H1 (cell line): ENCODE measurements at regions not wholly inside any gene's neighbourhood (a gene's known extent, or its start where the extent isn't known, plus 50 kb on each side); places are given as distances from the start of the nearest gene placed in this dataset.
"Not testable (repeated sequence)": the region's sequence is repeated elsewhere in the genome, so short reads cannot be mapped to it uniquely, and the experiment has no call there.

ENCODE experiments used
- CTCF ChIA-PET: fragments of 300-600 bp; sonication (Branson Sonifier 250); formaldehyde crosslinking; loops from one replicate; lab custom pipeline; 2021; ENCODE audit not compliant: partially characterized antibody; lab: Charles Lee
- POLR2A ChIA-PET: fragments of 300-600 bp; sonication (Branson Sonifier 250); formaldehyde crosslinking; loops from one replicate; lab custom pipeline; 2021; ENCODE audit warnings: inconsistent platforms; ENCODE audit not compliant: partially characterized antibody; lab: Charles Lee
- DNase-seq, 2 experiments: peaks; one replicate each; pipeline versions ENCODE4 v3.0.0 to v3.0.0-alpha.2; 2010 to 2022; ENCODE audit warnings: low spot score in 2 of 2, low read depth in 1 of 2, mixed read lengths in 1 of 2
- FAIRE-seq: peaks from 2 replicates; lab custom pipeline; 2011; peaks lifted over from hg19 to GRCh38; lab: Jason Lieb, UNC
- H2AFZ ChIP-seq: 2 replicates; pipeline ENCODE4 v1.8.1; 2012; ENCODE audit warnings: low read length, inconsistent platforms
- H2AK5ac ChIP-seq: 2 replicates; pipeline ENCODE4 v1.6.1; 2013; ENCODE audit warnings: low read depth, low read length
- H2BK120ac ChIP-seq: replicated peaks from 2 replicates; pipeline ENCODE3; 2013; ENCODE audit warnings: low read depth, low read length, inconsistent platforms
- H2BK12ac ChIP-seq: 2 replicates; pipeline ENCODE4 v1.6.1; 2013; ENCODE audit warnings: low read depth, low read length
- H2BK15ac ChIP-seq: 2 replicates; pipeline ENCODE4 v1.6.1; 2013; ENCODE audit warnings: low read length
- H2BK20ac ChIP-seq: 2 replicates; pipeline ENCODE4 v1.6.1; 2013; ENCODE audit warnings: low read length
- H2BK5ac ChIP-seq: 2 replicates; pipeline ENCODE4 v1.6.1; 2013; ENCODE audit warnings: low read depth, low read length
- H3K14ac ChIP-seq: 2 replicates; pipeline ENCODE4 v1.6.1; 2013; ENCODE audit warnings: inconsistent platforms; ENCODE audit not compliant: insufficient read length
- H3K18ac ChIP-seq: 2 replicates; pipeline ENCODE4 v1.6.1; 2013; ENCODE audit warnings: low read length; ENCODE audit errors: extremely low read depth
- H3K23ac ChIP-seq: 2 replicates; pipeline ENCODE4 v1.6.1; 2013; ENCODE audit warnings: inconsistent platforms; ENCODE audit not compliant: insufficient read length
- H3K23me2 ChIP-seq: 2 replicates; pipeline ENCODE4 v1.6.1; 2013; ENCODE audit warnings: low read depth, low read length
- H3K27ac ChIP-seq: 2 replicates; pipeline ENCODE4 v1.6.1; 2011; ENCODE audit warnings: low read depth, low read length, inconsistent platforms
- H3K27me3 ChIP-seq, 4 experiments: replicated peaks in 1 of 4; 1 replicate in 1 of 4; 2 replicates in 3 of 4; pipeline versions ENCODE4 v1.6.1 to v1.8.1; 2011 to 2013; ENCODE audit warnings: low read length in 3 of 4, mild to moderate bottlenecking in 3 of 4, inconsistent platforms in 2 of 4, mixed read lengths in 2 of 4, moderate library complexity in 1 of 4; ENCODE audit not compliant: control insufficient read depth in 3 of 4, insufficient read depth in 3 of 4; ENCODE audit errors: extremely low read depth in 1 of 4
- H3K36me3 ChIP-seq, 4 experiments: 2 replicates each; pipeline versions ENCODE4 v1.6.1 to v1.8.1; 2011 to 2013; ENCODE audit warnings: mild to moderate bottlenecking in 4 of 4, low read length in 3 of 4, moderate library complexity in 2 of 4, control low read depth in 1 of 4, inconsistent platforms in 1 of 4; ENCODE audit not compliant: insufficient read depth in 4 of 4, control insufficient read depth in 2 of 4
- H3K4ac ChIP-seq: replicated peaks from 2 replicates; pipeline ENCODE3; 2013; ENCODE audit warnings: low read length, low read depth, mixed read lengths, inconsistent platforms; ENCODE audit not compliant: insufficient read length
- H3K4me1 ChIP-seq, 4 experiments: replicated peaks in 1 of 4; 1 replicate in 1 of 4; 2 replicates in 3 of 4; pipeline versions ENCODE4 v1.6.1 to v1.8.1; 2011 to 2013; ENCODE audit warnings: low read length in 3 of 4, inconsistent platforms in 2 of 4, mixed read lengths in 1 of 4; ENCODE audit not compliant: insufficient read depth in 4 of 4, control insufficient read depth in 3 of 4
- H3K4me2 ChIP-seq, 2 experiments: 2 replicates each; pipeline versions ENCODE4 v1.6.1 to v1.8.1; 2011 to 2013; ENCODE audit warnings: low read depth in 2 of 2, low read length in 2 of 2, control low read depth in 1 of 2, inconsistent platforms in 1 of 2, mild to moderate bottlenecking in 1 of 2; ENCODE audit not compliant: insufficient read depth in 1 of 2
- H3K4me3 ChIP-seq, 4 experiments: fragments of 200-600, 300-600 bp in 1 of 4; sonication (generic), shearing (Covaris generic), sonication (Bioruptor Twin) in 1 of 4; 2 replicates each; pipeline versions ENCODE4 v1.5.1 to v1.8.1; 2011 to 2016; ENCODE audit warnings: low read length in 4 of 4, low read depth in 3 of 4, control low read depth in 2 of 4, inconsistent platforms in 2 of 4, mild to moderate bottlenecking in 2 of 4, mixed read lengths in 1 of 4, moderate library complexity in 1 of 4; ENCODE audit not compliant: insufficient read depth in 2 of 4; ENCODE audit errors: extremely low read depth in 1 of 4
- H3K56ac ChIP-seq: replicated peaks from 2 replicates; pipeline ENCODE3; 2013; ENCODE audit warnings: low read depth, mild to moderate bottlenecking, mixed read lengths, low read length, inconsistent platforms; ENCODE audit not compliant: insufficient read length
- H3K79me1 ChIP-seq: 2 replicates; pipeline ENCODE4 v1.6.1; 2013; ENCODE audit warnings: low read depth, low read length, control low read depth
- H3K79me2 ChIP-seq, 2 experiments: 2 replicates each; pipeline versions ENCODE4 v1.6.1 to v1.8.1; 2012 to 2013; ENCODE audit warnings: low read length in 2 of 2, mild to moderate bottlenecking in 2 of 2, inconsistent platforms in 1 of 2; ENCODE audit not compliant: insufficient read depth in 2 of 2, control insufficient read depth in 1 of 2
- H3K9ac ChIP-seq, 4 experiments: replicated peaks in 1 of 4; 1 replicate in 1 of 4; 2 replicates in 3 of 4; pipeline versions ENCODE4 v1.6.1 to v1.8.1; 2011 to 2013; ENCODE audit warnings: low read depth in 3 of 4, low read length in 3 of 4, control low read depth in 2 of 4, mild to moderate bottlenecking in 2 of 4, moderate library complexity in 2 of 4, inconsistent platforms in 1 of 4; ENCODE audit errors: extremely low read depth in 1 of 4
- H3K9me3 ChIP-seq, 2 experiments: 2 replicates each; pipeline versions ENCODE4 v1.6.1 to v1.8.1; 2012 to 2013; ENCODE audit warnings: mild to moderate bottlenecking in 2 of 2, moderate library complexity in 2 of 2, control low read depth in 1 of 2, inconsistent platforms in 1 of 2, low read depth in 1 of 2, low read length in 1 of 2, mixed read lengths in 1 of 2; ENCODE audit not compliant: insufficient read depth in 2 of 2
- H4K20me1 ChIP-seq, 2 experiments: replicated peaks in 1 of 2; 2 replicates each; pipeline versions ENCODE3 to v1.8.1; 2011 to 2013; ENCODE audit warnings: inconsistent platforms in 2 of 2, low read length in 2 of 2, mild to moderate bottlenecking in 1 of 2; ENCODE audit not compliant: insufficient read depth in 2 of 2, control insufficient read depth in 1 of 2
- H4K5ac ChIP-seq: 2 replicates; pipeline ENCODE4 v1.6.1; 2013; ENCODE audit warnings: low read length, low read depth, mixed read lengths, inconsistent platforms; ENCODE audit not compliant: insufficient read length
- H4K8ac ChIP-seq: 2 replicates; pipeline ENCODE4 v1.8.0; 2013; ENCODE audit warnings: mild to moderate bottlenecking, moderate library complexity, low read length, inconsistent platforms; ENCODE audit not compliant: insufficient read depth; ENCODE audit errors: extremely low read depth
- H4K91ac ChIP-seq: replicated peaks from 2 replicates; pipeline ENCODE3; 2013; ENCODE audit warnings: low read length, mixed read lengths, inconsistent platforms; ENCODE audit not compliant: insufficient read length
- CEBPB ChIP-seq: IDR thresholded peaks from 2 replicates; pipeline ENCODE4 v1.6.1; 2012; ENCODE audit warnings: low read depth, low read length
- KDM1A ChIP-seq: fragments of 200-600, 300-600 bp; sonication (generic); IDR thresholded peaks from 2 replicates; pipeline ENCODE4 v1.7.1; 2016; ENCODE audit warnings: mild to moderate bottlenecking, low read length, borderline replicate concordance
- SIN3A ChIP-seq, 2 experiments: IDR thresholded peaks in 1 of 2; conservative IDR thresholded peaks in 1 of 2; 2 replicates each; pipeline ENCODE4 v1.6.1; 2011 to 2012; ENCODE audit warnings: low read length in 2 of 2, improper control_type of control experiment in 1 of 2, low read depth in 1 of 2, mild to moderate bottlenecking in 1 of 2

- TF ChIP-seq SIN3A (conservative IDR thresholded peaks at IDR 0.05 in 1 of 2, IDR thresholded peaks at IDR 0.05 in 1 of 2; ENCODE audit: low read depth in 1 of 2, low read length in 2 of 2) (no peak), CEBPB (no peak), KDM1A (no peak)
These were observed 172.9 kb downstream of the MBL2 start (continued) for GRCh38 chr10:52599551-52600200.

DNA sequence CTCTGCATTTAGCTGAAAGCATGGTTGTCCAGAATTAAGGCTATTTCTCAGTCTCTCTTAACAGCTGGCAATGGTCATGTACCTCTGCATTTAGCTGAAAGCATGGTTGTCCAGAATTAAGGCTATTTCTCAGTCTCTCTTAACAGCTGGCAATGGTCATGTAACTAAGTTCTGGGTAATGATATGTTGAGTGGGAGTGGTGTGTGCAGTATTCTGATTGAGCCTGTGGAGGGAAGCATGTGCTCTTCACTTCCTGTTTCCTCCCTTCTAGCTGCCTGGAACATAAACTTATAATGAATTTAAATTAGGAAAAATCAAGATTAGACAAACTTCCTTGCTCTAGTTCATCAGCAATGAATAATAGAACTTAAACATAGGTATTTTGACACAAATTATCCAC lies 168.5 kb downstream of the MBL2 start:
- H3K9ac ChIP-seq, H3K27ac ChIP-seq, H3K27me3 ChIP-seq, H2BK12ac ChIP-seq, H3K23me2 ChIP-seq, H4K91ac ChIP-seq, H3K79me1 ChIP-seq, H3K56ac ChIP-seq, H3K23ac ChIP-seq, H3K9me3 ChIP-seq, H2BK5ac ChIP-seq, DNase-seq, H3K36me3 ChIP-seq, H3K18ac ChIP-seq, POLR2A ChIA-PET, H2BK15ac ChIP-seq, H4K20me1 ChIP-seq, H3K14ac ChIP-seq, H2AK5ac ChIP-seq, FAIRE-seq, H2AFZ ChIP-seq, H3K4me2 ChIP-seq, H4K8ac ChIP-seq, H2BK20ac ChIP-seq, H4K5ac ChIP-seq, H3K4me1 ChIP-seq, H3K4ac ChIP-seq, H2BK120ac ChIP-seq, H3K4me3 ChIP-seq, CTCF ChIA-PET, H3K79me2 ChIP-seq: not testable (repeated sequence)
